DOHH2 (cell line): ENCODE measurements at regions not wholly inside any gene's neighbourhood (a gene's known extent, or its start where the extent isn't known, plus 50 kb on each side); places are given as distances from the start of the nearest gene placed in this dataset.

Experiments used
- H3F3A ChIP-seq: fragments of 200-600 bp; sonication (generic), shearing (Covaris generic); 2 replicates; pipeline ENCODE4 v1.6.0; 2016; ENCODE audit warnings: antibody characterized with exemption, mild to moderate bottlenecking; ENCODE audit not compliant: control insufficient read depth, insufficient read depth
- H3K27ac ChIP-seq: fragments of 200-600 bp; sonication (generic); 2 replicates; pipeline ENCODE4 v1.5.1; 2014; ENCODE audit warnings: low read depth, mild to moderate bottlenecking, low read length, moderate library complexity
- H3K27me3 ChIP-seq: fragments of 200-600 bp; sonication (generic); 2 replicates; pipeline ENCODE4 v1.6.1; 2014; ENCODE audit warnings: mild to moderate bottlenecking, low read length, mixed read lengths; ENCODE audit not compliant: control insufficient read depth
- H3K36me3 ChIP-seq: fragments of 200-600 bp; sonication (generic); 2 replicates; pipeline ENCODE4 v1.6.1; 2014; ENCODE audit warnings: mild to moderate bottlenecking, low read length, moderate library complexity, mixed read lengths; ENCODE audit not compliant: control insufficient read depth
- H3K4me1 ChIP-seq: fragments of 200-600 bp; sonication (generic); 2 replicates; pipeline ENCODE4 v1.6.1; 2014; ENCODE audit warnings: mild to moderate bottlenecking, low read length, mixed read lengths; ENCODE audit not compliant: control insufficient read depth
- H3K4me2 ChIP-seq: fragments of 200-600 bp; sonication (generic); 2 replicates; pipeline ENCODE4 v1.6.0; 2014; ENCODE audit warnings: mild to moderate bottlenecking, low read length, moderate library complexity
- H3K4me3 ChIP-seq: fragments of 200-600 bp; sonication (generic); 2 replicates; pipeline ENCODE4 v1.5.1; 2014; ENCODE audit warnings: mild to moderate bottlenecking, low read length, mixed read lengths
- H3K79me2 ChIP-seq: fragments of 200-600 bp; sonication (generic); 2 replicates; pipeline ENCODE4 v1.6.1; 2014; ENCODE audit warnings: mild to moderate bottlenecking, low read length, mixed read lengths; ENCODE audit not compliant: control insufficient read depth
- H3K9me2 ChIP-seq: fragments of 200-600 bp; sonication (generic); replicated peaks from 2 replicates; pipeline ENCODE4 v1.6.1; 2014; ENCODE audit warnings: mild to moderate bottlenecking, low read length, mixed read lengths; ENCODE audit not compliant: control insufficient read depth
- H3K9me3 ChIP-seq: fragments of 200-600 bp; sonication (generic); 2 replicates; pipeline ENCODE4 v1.6.1; 2014; ENCODE audit warnings: antibody characterized with exemption, low read length, mixed read lengths; ENCODE audit not compliant: control insufficient read depth, insufficient read depth
- H4K20me1 ChIP-seq: fragments of 200-600 bp; sonication (generic); 2 replicates; pipeline ENCODE4 v1.6.0; 2014; ENCODE audit warnings: low read depth, mild to moderate bottlenecking, antibody characterized with exemption, low read length, moderate library complexity; ENCODE audit not compliant: control insufficient read depth, insufficient read depth
- EZH2phosphoT487 ChIP-seq: fragments of 200-600 bp; sonication (generic); IDR thresholded peaks from 2 replicates; pipeline ENCODE4 v1.6.1; 2017; ENCODE audit warnings: borderline replicate concordance, mild to moderate bottlenecking, antibody characterized with exemption, low read length, moderate library complexity, mixed read lengths
- TF ChIP-seq, protein P1 (sequence below): fragments of 200-600 bp; sonication (generic); IDR thresholded peaks from one replicate; pipeline ENCODE4 v1.5.1; 2014; ENCODE audit warnings: antibody characterized with exemption, mild to moderate bottlenecking, low read depth, low read length; ENCODE audit not compliant: poor library complexity, severe bottlenecking

GRCh38 chrX:25558137-25558536, 542.4 kb upstream of the ARX start:
- Histone ChIP-seq H3K9me3 (no peaks in the 10 kb centered on the region), H3K9me2 (no peaks in the 10 kb centered on the region), H3K4me3 (no peak overlapping the region), H3K36me3 (no peaks in the 10 kb centered on the region), H3K4me2 (no peak overlapping the region), H4K20me1 (no peaks in the 10 kb centered on the region), H3K27ac (no peak overlapping the region), H3K79me2 (no peaks in the 10 kb centered on the region), H3F3A (no peaks in the 10 kb centered on the region), H3K27me3 (no peaks in the 10 kb centered on the region), H3K4me1 (no peaks in the 10 kb centered on the region)
- TF ChIP-seq EZH2phosphoT487: no peak
- TF ChIP-seq, protein P1, sequence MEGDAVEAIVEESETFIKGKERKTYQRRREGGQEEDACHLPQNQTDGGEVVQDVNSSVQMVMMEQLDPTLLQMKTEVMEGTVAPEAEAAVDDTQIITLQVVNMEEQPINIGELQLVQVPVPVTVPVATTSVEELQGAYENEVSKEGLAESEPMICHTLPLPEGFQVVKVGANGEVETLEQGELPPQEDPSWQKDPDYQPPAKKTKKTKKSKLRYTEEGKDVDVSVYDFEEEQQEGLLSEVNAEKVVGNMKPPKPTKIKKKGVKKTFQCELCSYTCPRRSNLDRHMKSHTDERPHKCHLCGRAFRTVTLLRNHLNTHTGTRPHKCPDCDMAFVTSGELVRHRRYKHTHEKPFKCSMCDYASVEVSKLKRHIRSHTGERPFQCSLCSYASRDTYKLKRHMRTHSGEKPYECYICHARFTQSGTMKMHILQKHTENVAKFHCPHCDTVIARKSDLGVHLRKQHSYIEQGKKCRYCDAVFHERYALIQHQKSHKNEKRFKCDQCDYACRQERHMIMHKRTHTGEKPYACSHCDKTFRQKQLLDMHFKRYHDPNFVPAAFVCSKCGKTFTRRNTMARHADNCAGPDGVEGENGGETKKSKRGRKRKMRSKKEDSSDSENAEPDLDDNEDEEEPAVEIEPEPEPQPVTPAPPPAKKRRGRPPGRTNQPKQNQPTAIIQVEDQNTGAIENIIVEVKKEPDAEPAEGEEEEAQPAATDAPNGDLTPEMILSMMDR: no peak

DNA sequence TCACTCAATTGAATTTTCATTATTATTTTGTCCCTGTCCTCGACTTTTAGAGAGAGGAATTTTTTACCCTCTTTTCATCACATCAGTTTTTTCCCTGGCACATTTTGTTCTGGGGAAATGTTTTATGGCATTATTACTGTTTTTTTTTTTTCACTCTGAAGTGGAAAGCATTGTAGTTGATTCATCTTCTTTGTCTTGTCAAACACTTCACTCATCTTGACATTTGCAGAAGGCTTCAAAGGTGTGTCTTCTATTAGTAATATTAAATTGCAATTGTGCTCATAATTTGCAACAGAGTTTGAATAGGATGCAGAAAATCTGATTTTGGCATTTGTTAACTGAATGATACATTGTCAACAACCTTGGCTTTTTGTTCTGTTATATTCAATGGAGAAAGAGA, 545.4 kb upstream of the ARX start:
- no peak overlapping the region for H3K27ac ChIP-seq
- no peaks in the 10 kb centered on the region for H3K4me1 ChIP-seq
- no peaks in the 10 kb centered on the region for H3K9me2 ChIP-seq
- H4K20me1 ChIP-seq: no peaks in the 10 kb centered on the region
- H3K9me3 ChIP-seq: no peaks in the 10 kb centered on the region
- no peaks in the 10 kb centered on the region for H3F3A ChIP-seq
- H3K36me3 ChIP-seq: no peaks in the 10 kb centered on the region
- no peak overlapping the region for H3K4me2 ChIP-seq
- no peak for TF ChIP-seq EZH2phosphoT487
- TF ChIP-seq, protein P1: no peak
- no peaks in the 10 kb centered on the region for H3K27me3 ChIP-seq
- no peaks in the 10 kb centered on the region for H3K79me2 ChIP-seq
- H3K4me3 ChIP-seq: no peak overlapping the region

DNA sequence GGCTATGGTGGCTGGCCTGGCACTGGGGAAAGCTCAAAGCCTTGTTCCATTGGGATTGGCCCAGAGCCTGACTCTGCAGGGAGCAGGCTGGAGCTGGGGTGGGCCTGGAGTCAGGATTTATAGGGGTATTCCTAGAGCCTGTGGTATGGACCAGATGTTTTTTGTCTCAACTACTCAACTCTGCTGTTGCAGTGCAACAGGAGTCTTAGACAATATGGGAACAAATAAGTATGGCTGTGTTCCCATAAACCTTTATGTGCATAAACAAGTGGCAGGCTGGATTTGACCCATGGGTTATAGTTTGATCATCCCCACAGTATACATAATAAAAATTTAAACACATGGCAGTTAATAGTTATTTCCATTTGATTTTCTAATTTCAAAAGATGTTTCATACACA, 557.9 kb upstream of the ARX start:
- TF ChIP-seq, protein P1: no peak
- no peak for TF ChIP-seq EZH2phosphoT487
- Histone ChIP-seq H3K27me3 (no peaks in the 10 kb centered on the region), H3K9me3 (no peaks in the 10 kb centered on the region), H3K9me2 (no peaks in the 10 kb centered on the region), H3K4me1 (no peaks in the 10 kb centered on the region), H3K36me3 (no peaks in the 10 kb centered on the region), H3K4me2 (no peak overlapping the region), H4K20me1 (no peaks in the 10 kb centered on the region), H3K79me2 (no peaks in the 10 kb centered on the region), H3K27ac (no peak overlapping the region), H3F3A (no peaks in the 10 kb centered on the region), H3K4me3 (no peak overlapping the region)

GRCh38 chrX:25596921-25597320, 541.2 kb upstream of the MAGEB18 start:
- Histone ChIP-seq H4K20me1 (no peaks in the 10 kb centered on the region), H3K27me3 (no peaks in the 10 kb centered on the region), H3K4me1 (no peaks in the 10 kb centered on the region), H3K4me3 (no peak overlapping the region), H3K79me2 (no peaks in the 10 kb centered on the region), H3K27ac (no peak overlapping the region), H3K9me2 (no peaks in the 10 kb centered on the region), H3K9me3 (no peaks in the 10 kb centered on the region), H3K36me3 (no peaks in the 10 kb centered on the region), H3F3A (no peaks in the 10 kb centered on the region), H3K4me2 (no peak overlapping the region)
- TF ChIP-seq EZH2phosphoT487: no peak
- TF ChIP-seq, protein P1: no peak
